ENCODE measurements at regions not wholly inside any gene's neighbourhood (a gene's known extent, or its start where the extent isn't known, plus 50 kb on each side); places are given as distances from the start of the nearest gene placed in this dataset.

DNA sequence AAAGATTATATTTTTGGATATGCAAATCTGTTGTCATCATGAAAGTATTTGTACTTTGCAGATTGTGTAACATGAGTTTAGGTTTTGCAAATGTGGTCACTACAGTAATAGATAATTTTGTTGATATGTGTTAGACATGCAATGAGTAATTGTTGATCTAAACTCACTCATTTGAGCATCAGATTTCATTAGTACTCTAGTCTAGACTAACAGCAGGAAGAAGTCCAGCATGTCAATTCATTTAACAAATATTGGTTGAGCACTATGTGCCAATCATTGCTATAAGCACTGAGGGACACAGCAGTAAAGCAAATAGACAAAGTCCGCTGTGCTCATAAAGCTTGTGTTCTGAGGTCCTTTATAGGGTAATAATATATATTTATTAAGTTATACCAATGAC is 350.0 kb downstream of the USP25 start:
- DNase-seq, result no peak
- Histone ChIP-seq H3K4me3 (ENCODE audit: low read length in 3 of 3) (no peak overlapping the region), H3K9me3 (ENCODE audit: control insufficient read depth in 2 of 3, insufficient read depth in 1 of 3, low read length in 3 of 3) (no peaks in the 10 kb centered on the region), H3K27ac (ENCODE audit: low read depth in 2 of 2, low read length in 2 of 2) (no peak overlapping the region), H3K36me3 (ENCODE audit: control insufficient read depth in 2 of 3, insufficient read depth in 3 of 3, low read length in 3 of 3) (no peaks in the 10 kb centered on the region), H3K27me3 (ENCODE audit: control insufficient read depth, insufficient read depth, low read length) (no peaks in the 10 kb centered on the region), H3K9ac (ENCODE audit: low read length in 3 of 3) (no peak overlapping the region), H3K4me1 (ENCODE audit: control insufficient read depth in 2 of 3, insufficient read depth in 2 of 3, low read depth in 1 of 3, low read length in 3 of 3) (no peaks in the 10 kb centered on the region)
- no peak for FAIRE-seq
- intact Hi-C loops (cut with DNase I), result loop anchor here (10.0 kb wide), 1 partner anchor 245 kb away; no protein-coding TSS in a partner anchor
- TF ChIP-seq, protein P1, sequence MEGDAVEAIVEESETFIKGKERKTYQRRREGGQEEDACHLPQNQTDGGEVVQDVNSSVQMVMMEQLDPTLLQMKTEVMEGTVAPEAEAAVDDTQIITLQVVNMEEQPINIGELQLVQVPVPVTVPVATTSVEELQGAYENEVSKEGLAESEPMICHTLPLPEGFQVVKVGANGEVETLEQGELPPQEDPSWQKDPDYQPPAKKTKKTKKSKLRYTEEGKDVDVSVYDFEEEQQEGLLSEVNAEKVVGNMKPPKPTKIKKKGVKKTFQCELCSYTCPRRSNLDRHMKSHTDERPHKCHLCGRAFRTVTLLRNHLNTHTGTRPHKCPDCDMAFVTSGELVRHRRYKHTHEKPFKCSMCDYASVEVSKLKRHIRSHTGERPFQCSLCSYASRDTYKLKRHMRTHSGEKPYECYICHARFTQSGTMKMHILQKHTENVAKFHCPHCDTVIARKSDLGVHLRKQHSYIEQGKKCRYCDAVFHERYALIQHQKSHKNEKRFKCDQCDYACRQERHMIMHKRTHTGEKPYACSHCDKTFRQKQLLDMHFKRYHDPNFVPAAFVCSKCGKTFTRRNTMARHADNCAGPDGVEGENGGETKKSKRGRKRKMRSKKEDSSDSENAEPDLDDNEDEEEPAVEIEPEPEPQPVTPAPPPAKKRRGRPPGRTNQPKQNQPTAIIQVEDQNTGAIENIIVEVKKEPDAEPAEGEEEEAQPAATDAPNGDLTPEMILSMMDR (IDR thresholded peaks at IDR 0.05; ENCODE audit: borderline replicate concordance, extremely low read depth, insufficient read depth), result no peak

- FAIRE-seq, result no peak
- intact Hi-C loops (cut with DNase I), result loop anchor here (10.0 kb wide), 1 partner anchor 243 kb away; no protein-coding TSS in a partner anchor
- Histone ChIP-seq H3K4me3 (ENCODE audit: low read length in 3 of 3) (no peak overlapping the region), H3K27me3 (ENCODE audit: control insufficient read depth, insufficient read depth, low read length) (no peaks in the 10 kb centered on the region), H3K9me3 (ENCODE audit: control insufficient read depth in 2 of 3, insufficient read depth in 1 of 3, low read length in 3 of 3) (no peaks in the 10 kb centered on the region), H3K4me1 (ENCODE audit: control insufficient read depth in 2 of 3, insufficient read depth in 2 of 3, low read depth in 1 of 3, low read length in 3 of 3) (no peaks in the 10 kb centered on the region), H3K36me3 (ENCODE audit: control insufficient read depth in 2 of 3, insufficient read depth in 3 of 3, low read length in 3 of 3) (no peaks in the 10 kb centered on the region), H3K27ac (ENCODE audit: low read depth in 2 of 2, low read length in 2 of 2) (no peak overlapping the region), H3K9ac (ENCODE audit: low read length in 3 of 3) (no peak overlapping the region)
- DNase-seq, result no peak
- TF ChIP-seq, protein P1 (IDR thresholded peaks at IDR 0.05; ENCODE audit: borderline replicate concordance, extremely low read depth, insufficient read depth), result no peak
These were observed 351.5 kb downstream of the USP25 start for GRCh38 chr21:16081304-16081703.

GRCh38 chr21:16082038-16082816 is 352.4 kb downstream of the USP25 start:
- TF ChIP-seq, protein P1 (IDR thresholded peaks at IDR 0.05; ENCODE audit: borderline replicate concordance, extremely low read depth, insufficient read depth), result peak; percentile 17
- Histone ChIP-seq H3K9ac (ENCODE audit: low read length in 3 of 3) (no peak overlapping the region), H3K4me1 (ENCODE audit: control insufficient read depth in 2 of 3, insufficient read depth in 2 of 3, low read depth in 1 of 3, low read length in 3 of 3) (no peaks in the 10 kb centered on the region), H3K27ac (ENCODE audit: low read depth in 2 of 2, low read length in 2 of 2) (no peak overlapping the region), H3K9me3 (ENCODE audit: control insufficient read depth in 2 of 3, insufficient read depth in 1 of 3, low read length in 3 of 3) (no peaks in the 10 kb centered on the region), H3K36me3 (ENCODE audit: control insufficient read depth in 2 of 3, insufficient read depth in 3 of 3, low read length in 3 of 3) (no peaks in the 10 kb centered on the region), H3K4me3 (ENCODE audit: low read length in 3 of 3) (peak overlapping the region in 2 of 3 donors; percentile 25 to 29), H3K27me3 (ENCODE audit: control insufficient read depth, insufficient read depth, low read length) (no peaks in the 10 kb centered on the region)
- DNase-seq (peak in 1 of 5 donors; percentile 55), FAIRE-seq (peak; percentile 98)
- intact Hi-C loops (cut with DNase I), result loop anchor here (10.0 kb wide), 1 partner anchor 243 kb away; no protein-coding TSS in a partner anchor
